ENCODE measurements at regions not wholly inside any gene's neighbourhood (a gene's known extent, or its start where the extent isn't known, plus 50 kb on each side); places are given as distances from the start of the nearest gene placed in this dataset.

GRCh38 chr17:79255456-79255855, 180.8 kb downstream of the ENGASE start:
- no peak for ATAC-seq (ENCODE audit: insufficient number of reproducible peaks, low FRiP score, low read depth)
- no peak for TF ChIP-seq CTCF (IDR thresholded peaks at IDR 0.05)
- no peaks in the 10 kb centered on the region for H3K9me3 ChIP-seq

GRCh38 chr17:79255046-79255445, 180.4 kb downstream of the ENGASE start:
- Histone ChIP-seq H3K4me1 (ENCODE audit: control insufficient read depth in 1 of 2, low read depth in 2 of 2) (no peaks in the 10 kb centered on the region), H3K36me3 (no peaks in the 10 kb centered on the region), H3K9me3 (no peaks in the 10 kb centered on the region), H3K27me3 (replicated peaks; ENCODE audit: insufficient read depth) (no peaks in the 10 kb centered on the region), H3K27ac (no peak overlapping the region), H3K4me3 (no peak overlapping the region)
- DNase-seq (ENCODE audit: low spot score) (no peak), ATAC-seq (ENCODE audit: insufficient number of reproducible peaks, low FRiP score, low read depth) (no peak)
- TF ChIP-seq CTCF (IDR thresholded peaks at IDR 0.05), result no peak

More at GRCh38 chr17:79255456-79255855, 180.8 kb downstream of the ENGASE start:
- no peaks in the 10 kb centered on the region for H3K4me1 ChIP-seq (ENCODE audit: control insufficient read depth in 1 of 2, low read depth in 2 of 2)
- no peak overlapping the region for H3K4me3 ChIP-seq
- H3K36me3 ChIP-seq, result no peaks in the 10 kb centered on the region
- H3K27me3 ChIP-seq (replicated peaks; ENCODE audit: insufficient read depth), result no peaks in the 10 kb centered on the region
- DNase-seq (ENCODE audit: low spot score), result no peak
- H3K27ac ChIP-seq, result no peak overlapping the region

GRCh38 chr17:79252886-79253285, 178.3 kb downstream of the ENGASE start:
- ATAC-seq (ENCODE audit: insufficient number of reproducible peaks, low FRiP score, low read depth) (no peak), DNase-seq (ENCODE audit: low spot score) (no peak)
- H3K27ac ChIP-seq, result no peak overlapping the region
- no peaks in the 10 kb centered on the region for H3K36me3 ChIP-seq
- no peaks in the 10 kb centered on the region for H3K27me3 ChIP-seq (replicated peaks; ENCODE audit: insufficient read depth)
- no peaks in the 10 kb centered on the region for H3K9me3 ChIP-seq
- H3K4me3 ChIP-seq, result no peak overlapping the region
- no peak for TF ChIP-seq CTCF (IDR thresholded peaks at IDR 0.05)
- no peaks in the 10 kb centered on the region for H3K4me1 ChIP-seq (ENCODE audit: control insufficient read depth in 1 of 2, low read depth in 2 of 2)

- Histone ChIP-seq H3K4me1 (ENCODE audit: control insufficient read depth in 1 of 2, low read depth in 2 of 2) (no peaks in the 10 kb centered on the region), H3K27ac (no peak overlapping the region), H3K27me3 (replicated peaks; ENCODE audit: insufficient read depth) (no peaks in the 10 kb centered on the region), H3K36me3 (no peaks in the 10 kb centered on the region), H3K4me3 (no peak overlapping the region), H3K9me3 (no peaks in the 10 kb centered on the region)
- TF ChIP-seq CTCF (IDR thresholded peaks at IDR 0.05), result no peak
- no peak for ATAC-seq (ENCODE audit: insufficient number of reproducible peaks, low FRiP score, low read depth)
- no peak for DNase-seq (ENCODE audit: low spot score)
Observed at GRCh38 chr17:79251824-79252223, 177.2 kb downstream of the ENGASE start.

- Histone ChIP-seq H3K4me3 (no peak overlapping the region), H3K36me3 (no peaks in the 10 kb centered on the region), H3K27me3 (replicated peaks; ENCODE audit: insufficient read depth) (no peaks in the 10 kb centered on the region), H3K27ac (no peak overlapping the region), H3K9me3 (no peaks in the 10 kb centered on the region), H3K4me1 (ENCODE audit: control insufficient read depth in 1 of 2, low read depth in 2 of 2) (no peaks in the 10 kb centered on the region)
- ATAC-seq (ENCODE audit: insufficient number of reproducible peaks, low FRiP score, low read depth) (no peak), DNase-seq (ENCODE audit: low spot score) (no peak)
- TF ChIP-seq CTCF (IDR thresholded peaks at IDR 0.05), result no peak
Observed at GRCh38 chr17:79249929-79250521, 175.4 kb downstream of the ENGASE start.

Data from thoracic aorta (tissue), 2 donors.